GM23338 (cell line): ENCODE measurements at regions not wholly inside any gene's neighbourhood (a gene's known extent, or its start where the extent isn't known, plus 50 kb on each side); places are given as distances from the start of the nearest gene placed in this dataset.

Experiments used
- ATAC-seq: fragments of 200-7000 bp; cut with Tn5 transposase; 3 replicates; pipeline ENCODE4 v1.9.1; 2020
- DNase-seq: peaks from one replicate; pipeline ENCODE4 v3.0.0-alpha.2; 2015; ENCODE audit warnings: low spot score
- H2AFZ ChIP-seq: fragments of 200-600 bp; sonication (generic); 2 replicates; pipeline ENCODE4 v1.8.0; 2016; ENCODE audit warnings: antibody characterized with exemption, mild to moderate bottlenecking, moderate library complexity
- H3F3A ChIP-seq: fragments of 200-600 bp; sonication (generic); replicated peaks from 2 replicates; pipeline ENCODE4 v1.8.0; 2017; ENCODE audit warnings: antibody characterized with exemption, mixed run types, low read depth
- H3K27ac ChIP-seq: fragments of 200-600 bp; sonication (generic); 2 replicates; pipeline ENCODE4 v1.6.1; 2016; ENCODE audit warnings: low read depth
- H3K27me3 ChIP-seq: fragments of 200-600 bp; sonication (generic); 2 replicates; pipeline ENCODE4 v1.8.0; 2016; ENCODE audit warnings: mild to moderate bottlenecking, mixed run types, moderate library complexity; ENCODE audit not compliant: insufficient read depth
- H3K36me3 ChIP-seq: fragments of 200-600 bp; sonication (generic); 2 replicates; pipeline ENCODE4 v1.8.0; 2016; ENCODE audit warnings: mild to moderate bottlenecking; ENCODE audit not compliant: insufficient read depth
- H3K4me1 ChIP-seq: fragments of 200-600 bp; sonication (generic); 2 replicates; pipeline ENCODE4 v1.8.0; 2016; ENCODE audit warnings: mild to moderate bottlenecking, moderate library complexity; ENCODE audit not compliant: insufficient read depth
- H3K4me2 ChIP-seq: fragments of 200-600 bp; sonication (generic); 2 replicates; pipeline ENCODE4 v1.7.1; 2017; ENCODE audit warnings: mixed run types
- H3K4me3 ChIP-seq: fragments of 200-600 bp; sonication (generic); 2 replicates; pipeline ENCODE4 v1.6.1; 2016; ENCODE audit warnings: mixed run types
- H3K79me2 ChIP-seq: fragments of 200-600 bp; sonication (generic); replicated peaks from 2 replicates; pipeline ENCODE4 v1.8.0; 2017; ENCODE audit warnings: mild to moderate bottlenecking; ENCODE audit not compliant: insufficient read depth
- H3K9me2 ChIP-seq: fragments of 200-600 bp; sonication (generic); 2 replicates; pipeline ENCODE4 v1.8.0; 2017; ENCODE audit not compliant: insufficient read depth
- H4K20me1 ChIP-seq: fragments of 200-600 bp; sonication (generic); replicated peaks from 2 replicates; pipeline ENCODE4 v1.8.0; 2017; ENCODE audit warnings: mild to moderate bottlenecking; ENCODE audit not compliant: insufficient read depth
- H3K27ac Mint-ChIP-seq: 2 replicates; pipeline ENCODE4 v1.8.0; 2020; ENCODE audit warnings: inconsistent platforms, mild to moderate bottlenecking, moderate library complexity, mixed read lengths
- H3K27me3 Mint-ChIP-seq: 3 replicates; pipeline ENCODE4 v1.8.0; 2022; ENCODE audit warnings: low read depth, mild to moderate bottlenecking, moderate library complexity, mixed read lengths, inconsistent platforms; ENCODE audit not compliant: insufficient read depth, poor library complexity
- H3K36me3 Mint-ChIP-seq: 3 replicates; pipeline ENCODE4 v1.8.0; 2021; ENCODE audit warnings: low read depth, mild to moderate bottlenecking, inconsistent platforms, moderate library complexity, mixed read lengths
- H3K4me1 Mint-ChIP-seq: 3 replicates; pipeline ENCODE4 v1.8.0; 2020; ENCODE audit warnings: mild to moderate bottlenecking, inconsistent platforms, mixed read lengths
- H3K4me3 Mint-ChIP-seq: 3 replicates; pipeline ENCODE4 v1.8.0; 2021; ENCODE audit warnings: moderate library complexity, mild to moderate bottlenecking, inconsistent platforms, mixed read lengths
- H3K9me3 Mint-ChIP-seq: 3 replicates; pipeline ENCODE4 v1.8.0; 2020; ENCODE audit warnings: moderate library complexity, mild to moderate bottlenecking, inconsistent platforms, mixed read lengths
- CREB1 ChIP-seq: fragments of 250-450 bp; sonication (Bioruptor Pico); IDR thresholded peaks from 2 replicates; pipeline ENCODE4 v1.5.0; 2020; ENCODE audit warnings: low read depth, mild to moderate bottlenecking, moderate library complexity
- CTCF ChIP-seq, 2 experiments: fragments of 200-600 bp in 1 of 2; sonication (generic) in 1 of 2; conservative IDR thresholded peaks; 2 replicates each; pipeline versions ENCODE4 v1.5.1 to v1.6.1; 2016 to 2017; ENCODE audit warnings: antibody characterized with exemption in 2 of 2, low read depth in 2 of 2, mild to moderate bottlenecking in 2 of 2, moderate library complexity in 1 of 2
- EZH2 ChIP-seq: fragments of 200-600 bp; sonication (generic); IDR thresholded peaks from one replicate; pipeline ENCODE4 v1.8.0; 2017; ENCODE audit warnings: antibody characterized with exemption, mild to moderate bottlenecking, low read depth; ENCODE audit not compliant: unreplicated experiment
- EZH2phosphoT487 ChIP-seq: fragments of 200-600 bp; sonication (generic); IDR thresholded peaks from one replicate; pipeline ENCODE4 v1.8.1; 2018; ENCODE audit warnings: antibody characterized with exemption; ENCODE audit not compliant: unreplicated experiment
- JUNB ChIP-seq: IDR thresholded peaks from one replicate; pipeline ENCODE4 v1.6.1; 2016; ENCODE audit warnings: antibody characterized with exemption; ENCODE audit not compliant: unreplicated experiment
- NANOG ChIP-seq: IDR thresholded peaks from 2 replicates; pipeline ENCODE4 v1.6.1; 2016; ENCODE audit warnings: antibody characterized with exemption, borderline replicate concordance
- POLR2AphosphoS5 ChIP-seq: IDR thresholded peaks from 2 replicates; pipeline ENCODE4 v1.6.1; 2016; ENCODE audit warnings: antibody characterized with exemption, low read depth
- STAT1 ChIP-seq: IDR thresholded peaks from one replicate; pipeline ENCODE4 v1.6.1; 2016; ENCODE audit warnings: antibody characterized with exemption; ENCODE audit not compliant: unreplicated experiment
- ZNF114 ChIP-seq: fragments of 250-450 bp; sonication (Bioruptor Pico); IDR thresholded peaks from 2 replicates; pipeline ENCODE4 v1.5.0; 2020; ENCODE audit warnings: mild to moderate bottlenecking, moderate library complexity
- ZNF331 ChIP-seq: fragments of 250-450 bp; sonication (Bioruptor Pico); IDR thresholded peaks from 2 replicates; pipeline ENCODE4 v1.5.0; 2020; ENCODE audit warnings: low read depth, mild to moderate bottlenecking, moderate library complexity
- TF ChIP-seq, protein P1 (sequence below): fragments of 250-450 bp; sonication (Bioruptor Pico); IDR thresholded peaks from 2 replicates; pipeline ENCODE4 v1.5.0; 2020; ENCODE audit warnings: mild to moderate bottlenecking, moderate library complexity
- TF ChIP-seq, protein P2 (sequence below): IDR thresholded peaks from one replicate; pipeline ENCODE4 v1.6.1; 2018; ENCODE audit warnings: antibody characterized with exemption; ENCODE audit not compliant: unreplicated experiment
- TF ChIP-seq, protein P3 (sequence below): IDR thresholded peaks from 2 replicates; pipeline ENCODE4 v1.6.1; 2016; ENCODE audit warnings: antibody characterized with exemption

DNA sequence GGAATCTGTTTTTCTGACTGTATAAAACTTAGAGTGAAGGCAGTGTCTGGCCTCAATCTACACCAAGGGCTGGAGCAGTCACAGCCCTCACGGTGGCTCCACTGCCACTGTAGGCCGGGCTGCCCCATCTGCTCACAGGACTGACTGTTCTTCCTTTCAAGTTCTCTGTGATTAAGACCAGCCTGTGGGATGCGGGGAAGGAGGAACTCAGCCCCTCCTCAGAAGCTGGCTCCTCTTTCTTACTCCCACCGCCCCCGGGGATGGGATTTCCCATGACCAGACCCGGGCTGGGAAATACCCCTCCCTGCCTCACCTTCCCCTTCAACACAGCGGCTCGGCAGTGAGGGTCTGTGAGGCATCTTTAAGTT is 106.0 kb downstream of the COPS8 start:
- Mint-ChIP-seq H3K36me3 (no peaks in the 10 kb centered on the region), H3K27ac (no peak overlapping the region), H3K4me1 (peaks cover 3% of the 10 kb centered on the region; the same call in 2 of the 3 replicates), H3K4me3 (no peak overlapping the region), H3K27me3 (peaks cover 4% of the 10 kb centered on the region), H3K9me3 (peaks cover 8% of the 10 kb centered on the region)
- ATAC-seq, result peak; percentile 32; the same call in 1 of the 3 replicates
- Histone ChIP-seq H3K27me3 (no peaks in the 10 kb centered on the region), H2AFZ (peak overlapping the region; percentile 32; the same call in 1 of the 2 replicates), H3K4me3 (no peak overlapping the region), H3K4me2 (no peak overlapping the region), H3K79me2 (no peaks in the 10 kb centered on the region), H4K20me1 (no peaks in the 10 kb centered on the region), H3K27ac (no peak overlapping the region), H3F3A (no peaks in the 10 kb centered on the region), H3K9me2 (peaks cover 16% of the 10 kb centered on the region), H3K4me1 (peaks cover 5% of the 10 kb centered on the region; the same call in 1 of the 2 replicates), H3K36me3 (peaks cover 4% of the 10 kb centered on the region; the same call in 1 of the 2 replicates)
- no peak for TF ChIP-seq EZH2phosphoT487
- TF ChIP-seq, protein P1, sequence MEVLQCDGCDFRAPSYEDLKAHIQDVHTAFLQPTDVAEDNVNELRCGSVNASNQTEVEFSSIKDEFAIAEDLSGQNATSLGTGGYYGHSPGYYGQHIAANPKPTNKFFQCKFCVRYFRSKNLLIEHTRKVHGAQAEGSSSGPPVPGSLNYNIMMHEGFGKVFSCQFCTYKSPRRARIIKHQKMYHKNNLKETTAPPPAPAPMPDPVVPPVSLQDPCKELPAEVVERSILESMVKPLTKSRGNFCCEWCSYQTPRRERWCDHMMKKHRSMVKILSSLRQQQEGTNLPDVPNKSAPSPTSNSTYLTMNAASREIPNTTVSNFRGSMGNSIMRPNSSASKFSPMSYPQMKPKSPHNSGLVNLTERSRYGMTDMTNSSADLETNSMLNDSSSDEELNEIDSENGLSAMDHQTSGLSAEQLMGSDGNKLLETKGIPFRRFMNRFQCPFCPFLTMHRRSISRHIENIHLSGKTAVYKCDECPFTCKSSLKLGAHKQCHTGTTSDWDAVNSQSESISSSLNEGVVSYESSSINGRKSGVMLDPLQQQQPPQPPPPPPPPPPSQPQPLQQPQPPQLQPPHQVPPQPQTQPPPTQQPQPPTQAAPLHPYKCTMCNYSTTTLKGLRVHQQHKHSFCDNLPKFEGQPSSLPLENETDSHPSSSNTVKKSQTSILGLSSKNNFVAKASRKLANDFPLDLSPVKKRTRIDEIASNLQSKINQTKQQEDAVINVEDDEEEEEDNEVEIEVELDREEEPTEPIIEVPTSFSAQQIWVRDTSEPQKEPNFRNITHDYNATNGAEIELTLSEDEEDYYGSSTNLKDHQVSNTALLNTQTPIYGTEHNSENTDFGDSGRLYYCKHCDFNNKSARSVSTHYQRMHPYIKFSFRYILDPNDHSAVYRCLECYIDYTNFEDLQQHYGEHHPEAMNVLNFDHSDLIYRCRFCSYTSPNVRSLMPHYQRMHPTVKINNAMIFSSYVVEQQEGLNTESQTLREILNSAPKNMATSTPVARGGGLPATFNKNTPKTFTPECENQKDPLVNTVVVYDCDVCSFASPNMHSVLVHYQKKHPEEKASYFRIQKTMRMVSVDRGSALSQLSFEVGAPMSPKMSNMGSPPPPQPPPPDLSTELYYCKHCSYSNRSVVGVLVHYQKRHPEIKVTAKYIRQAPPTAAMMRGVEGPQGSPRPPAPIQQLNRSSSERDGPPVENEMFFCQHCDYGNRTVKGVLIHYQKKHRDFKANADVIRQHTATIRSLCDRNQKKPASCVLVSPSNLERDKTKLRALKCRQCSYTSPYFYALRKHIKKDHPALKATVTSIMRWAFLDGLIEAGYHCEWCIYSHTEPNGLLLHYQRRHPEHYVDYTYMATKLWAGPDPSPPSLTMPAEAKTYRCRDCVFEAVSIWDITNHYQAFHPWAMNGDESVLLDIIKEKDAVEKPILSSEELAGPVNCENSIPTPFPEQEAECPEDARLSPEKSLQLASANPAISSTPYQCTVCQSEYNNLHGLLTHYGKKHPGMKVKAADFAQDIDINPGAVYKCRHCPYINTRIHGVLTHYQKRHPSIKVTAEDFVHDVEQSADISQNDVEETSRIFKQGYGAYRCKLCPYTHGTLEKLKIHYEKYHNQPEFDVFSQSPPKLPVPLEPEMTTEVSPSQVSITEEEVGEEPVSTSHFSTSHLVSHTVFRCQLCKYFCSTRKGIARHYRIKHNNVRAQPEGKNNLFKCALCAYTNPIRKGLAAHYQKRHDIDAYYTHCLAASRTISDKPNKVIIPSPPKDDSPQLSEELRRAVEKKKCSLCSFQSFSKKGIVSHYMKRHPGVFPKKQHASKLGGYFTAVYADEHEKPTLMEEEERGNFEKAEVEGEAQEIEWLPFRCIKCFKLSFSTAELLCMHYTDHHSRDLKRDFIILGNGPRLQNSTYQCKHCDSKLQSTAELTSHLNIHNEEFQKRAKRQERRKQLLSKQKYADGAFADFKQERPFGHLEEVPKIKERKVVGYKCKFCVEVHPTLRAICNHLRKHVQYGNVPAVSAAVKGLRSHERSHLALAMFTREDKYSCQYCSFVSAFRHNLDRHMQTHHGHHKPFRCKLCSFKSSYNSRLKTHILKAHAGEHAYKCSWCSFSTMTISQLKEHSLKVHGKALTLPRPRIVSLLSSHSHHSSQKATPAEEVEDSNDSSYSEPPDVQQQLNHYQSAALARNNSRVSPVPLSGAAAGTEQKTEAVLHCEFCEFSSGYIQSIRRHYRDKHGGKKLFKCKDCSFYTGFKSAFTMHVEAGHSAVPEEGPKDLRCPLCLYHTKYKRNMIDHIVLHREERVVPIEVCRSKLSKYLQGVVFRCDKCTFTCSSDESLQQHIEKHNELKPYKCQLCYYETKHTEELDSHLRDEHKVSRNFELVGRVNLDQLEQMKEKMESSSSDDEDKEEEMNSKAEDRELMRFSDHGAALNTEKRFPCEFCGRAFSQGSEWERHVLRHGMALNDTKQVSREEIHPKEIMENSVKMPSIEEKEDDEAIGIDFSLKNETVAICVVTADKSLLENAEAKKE (CRISPR knock-in tag), result no peak
- TF ChIP-seq NANOG, result no peak
- no peak for TF ChIP-seq STAT1
- no peak for TF ChIP-seq POLR2AphosphoS5
- no peak for TF ChIP-seq EZH2
- no peak for TF ChIP-seq JUNB
- TF ChIP-seq, protein P2, sequence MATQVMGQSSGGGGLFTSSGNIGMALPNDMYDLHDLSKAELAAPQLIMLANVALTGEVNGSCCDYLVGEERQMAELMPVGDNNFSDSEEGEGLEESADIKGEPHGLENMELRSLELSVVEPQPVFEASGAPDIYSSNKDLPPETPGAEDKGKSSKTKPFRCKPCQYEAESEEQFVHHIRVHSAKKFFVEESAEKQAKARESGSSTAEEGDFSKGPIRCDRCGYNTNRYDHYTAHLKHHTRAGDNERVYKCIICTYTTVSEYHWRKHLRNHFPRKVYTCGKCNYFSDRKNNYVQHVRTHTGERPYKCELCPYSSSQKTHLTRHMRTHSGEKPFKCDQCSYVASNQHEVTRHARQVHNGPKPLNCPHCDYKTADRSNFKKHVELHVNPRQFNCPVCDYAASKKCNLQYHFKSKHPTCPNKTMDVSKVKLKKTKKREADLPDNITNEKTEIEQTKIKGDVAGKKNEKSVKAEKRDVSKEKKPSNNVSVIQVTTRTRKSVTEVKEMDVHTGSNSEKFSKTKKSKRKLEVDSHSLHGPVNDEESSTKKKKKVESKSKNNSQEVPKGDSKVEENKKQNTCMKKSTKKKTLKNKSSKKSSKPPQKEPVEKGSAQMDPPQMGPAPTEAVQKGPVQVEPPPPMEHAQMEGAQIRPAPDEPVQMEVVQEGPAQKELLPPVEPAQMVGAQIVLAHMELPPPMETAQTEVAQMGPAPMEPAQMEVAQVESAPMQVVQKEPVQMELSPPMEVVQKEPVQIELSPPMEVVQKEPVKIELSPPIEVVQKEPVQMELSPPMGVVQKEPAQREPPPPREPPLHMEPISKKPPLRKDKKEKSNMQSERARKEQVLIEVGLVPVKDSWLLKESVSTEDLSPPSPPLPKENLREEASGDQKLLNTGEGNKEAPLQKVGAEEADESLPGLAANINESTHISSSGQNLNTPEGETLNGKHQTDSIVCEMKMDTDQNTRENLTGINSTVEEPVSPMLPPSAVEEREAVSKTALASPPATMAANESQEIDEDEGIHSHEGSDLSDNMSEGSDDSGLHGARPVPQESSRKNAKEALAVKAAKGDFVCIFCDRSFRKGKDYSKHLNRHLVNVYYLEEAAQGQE, result no peak
- TF ChIP-seq, protein P3, sequence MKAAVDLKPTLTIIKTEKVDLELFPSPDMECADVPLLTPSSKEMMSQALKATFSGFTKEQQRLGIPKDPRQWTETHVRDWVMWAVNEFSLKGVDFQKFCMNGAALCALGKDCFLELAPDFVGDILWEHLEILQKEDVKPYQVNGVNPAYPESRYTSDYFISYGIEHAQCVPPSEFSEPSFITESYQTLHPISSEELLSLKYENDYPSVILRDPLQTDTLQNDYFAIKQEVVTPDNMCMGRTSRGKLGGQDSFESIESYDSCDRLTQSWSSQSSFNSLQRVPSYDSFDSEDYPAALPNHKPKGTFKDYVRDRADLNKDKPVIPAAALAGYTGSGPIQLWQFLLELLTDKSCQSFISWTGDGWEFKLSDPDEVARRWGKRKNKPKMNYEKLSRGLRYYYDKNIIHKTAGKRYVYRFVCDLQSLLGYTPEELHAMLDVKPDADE, result no peak
- no peak for TF ChIP-seq ZNF331 (CRISPR knock-in tag)
- no peak for TF ChIP-seq ZNF114 (CRISPR knock-in tag)
- TF ChIP-seq CREB1 (CRISPR knock-in tag), result no peak
- no peak for TF ChIP-seq CTCF (conservative IDR thresholded peaks at IDR 0.05; ENCODE audit: low read depth in 2 of 2)
- no peak for DNase-seq
